Small intestine (tissue), 7 donors: ENCODE measurements at regions not wholly inside any gene's neighbourhood (a gene's known extent, or its start where the extent isn't known, plus 50 kb on each side); places are given as distances from the start of the nearest gene placed in this dataset.

Source experiments
- DNase-seq, 2 donors: peaks; one replicate each; pipeline versions ENCODE4 v3.0.0 to v3.0.0-alpha.2; 2013
- FAIRE-seq: peaks from 2 replicates; lab custom pipeline; 2012; peaks lifted over from hg19 to GRCh38; lab: Jason Lieb, UNC
- H3K27ac ChIP-seq, 3 donors: one replicate each; pipeline ENCODE4 v1.5.1; 2013; ENCODE audit warnings: low read length in 2 of 3, mild to moderate bottlenecking in 2 of 3, control low read depth in 1 of 3, inconsistent platforms in 1 of 3, low read depth in 1 of 3, moderate library complexity in 1 of 3
- H3K27me3 ChIP-seq, 3 donors: one replicate each; pipeline ENCODE4 v1.6.1; 2013; ENCODE audit warnings: low read length in 3 of 3, inconsistent platforms in 1 of 3; ENCODE audit not compliant: control insufficient read depth in 3 of 3, insufficient read depth in 3 of 3
- H3K36me3 ChIP-seq, 3 donors: one replicate each; pipeline ENCODE4 v1.6.1; 2013; ENCODE audit warnings: low read length in 3 of 3, inconsistent platforms in 1 of 3, low read depth in 1 of 3, mild to moderate bottlenecking in 1 of 3, moderate library complexity in 1 of 3; ENCODE audit not compliant: control insufficient read depth in 3 of 3, insufficient read depth in 2 of 3
- H3K4me1 ChIP-seq, 3 donors: one replicate each; pipeline ENCODE4 v1.6.1; 2013; ENCODE audit warnings: low read length in 2 of 3, inconsistent platforms in 1 of 3, low read depth in 1 of 3, mild to moderate bottlenecking in 1 of 3, moderate library complexity in 1 of 3; ENCODE audit not compliant: control insufficient read depth in 3 of 3, insufficient read depth in 2 of 3
- H3K4me3 ChIP-seq, 3 donors: one replicate each; pipeline ENCODE4 v1.5.1; 2013; ENCODE audit warnings: low read length in 3 of 3, control low read depth in 1 of 3, inconsistent platforms in 1 of 3, low read depth in 1 of 3, mild to moderate bottlenecking in 1 of 3, moderate library complexity in 1 of 3
- H3K9me3 ChIP-seq, 2 donors: one replicate each; pipeline ENCODE4 v1.6.1; 2013; ENCODE audit warnings: low read depth in 1 of 2, low read length in 1 of 2; ENCODE audit not compliant: control insufficient read depth in 2 of 2, insufficient read depth in 1 of 2
- WGBS, 3 donors: extraction: QIAGEN DNeasy Blood & Tissue Kit; methylation state at CpG; one replicate each; pipeline ENCODE4 v1.1.7; 2013; 5-methylcytosine and 5-hydroxymethylcytosine counted together
- donor health status: healthy with polysubstance abuse.
- donor health status: control.
- donor health status: control.
- donor health status: Bipolar disorder and iron deficiency.
- donor health status: healthy.

- DNase-seq (no peak), FAIRE-seq (no peak)
- Histone ChIP-seq H3K36me3 (no peaks in the 10 kb centered on the region), H3K4me1 (no peaks in the 10 kb centered on the region), H3K27me3 (peaks cover 0 to 3% (median 0%) of the 10 kb centered on the region in 3 donors), H3K9me3 (no peaks in the 10 kb centered on the region), H3K27ac (no peak overlapping the region), H3K4me3 (no peak overlapping the region)
- 70 to 80% (median 73%) methylated on average over 6 of the region's 6 CpGs for WGBS, 3 donors
Observed at GRCh38 chr1:181987334-181987895, 74.1 kb downstream of the ZNF648 start.

- Histone ChIP-seq H3K36me3 (no peaks in the 10 kb centered on the region), H3K9me3 (no peaks in the 10 kb centered on the region), H3K4me3 (no peak overlapping the region), H3K27me3 (peaks cover 0 to 3% (median 0%) of the 10 kb centered on the region in 3 donors), H3K4me1 (no peaks in the 10 kb centered on the region), H3K27ac (no peak overlapping the region)
- FAIRE-seq (no peak), DNase-seq (peak in 1 of 2 donors; percentile 34)
- WGBS, 3 donors, result 14 to 40% (median 20%) methylated on average over 2 of the region's 2 CpGs
Observed at GRCh38 chr1:181986907-181987305, 74.6 kb downstream of the ZNF648 start.

GRCh38 chr1:181985936-181986906 is 75.3 kb downstream of the ZNF648 start:
- H3K9me3 ChIP-seq, result no peaks in the 10 kb centered on the region
- H3K27ac ChIP-seq, result no peak overlapping the region
- WGBS, 3 donors, result 61 to 69% (median 64%) methylated on average over 6 of the region's 6 CpGs
- H3K27me3 ChIP-seq, result peaks cover 0 to 3% (median 0%) of the 10 kb centered on the region in 3 donors
- no peaks in the 10 kb centered on the region for H3K36me3 ChIP-seq
- no peaks in the 10 kb centered on the region for H3K4me1 ChIP-seq
- no peak for FAIRE-seq
- no peak for DNase-seq
- H3K4me3 ChIP-seq, result no peak overlapping the region

GRCh38 chr1:181985281-181985680 is 76.2 kb downstream of the ZNF648 start:
- peaks cover 0 to 3% (median 0%) of the 10 kb centered on the region in 3 donors for H3K27me3 ChIP-seq
- no peak overlapping the region for H3K4me3 ChIP-seq
- DNase-seq (no peak), FAIRE-seq (no peak)
- H3K4me1 ChIP-seq, result no peaks in the 10 kb centered on the region
- WGBS, 3 donors, result 83 to 94% (median 93%) methylated on average over 3 of the region's 3 CpGs
- H3K36me3 ChIP-seq, result no peaks in the 10 kb centered on the region
- H3K27ac ChIP-seq, result no peak overlapping the region
- H3K9me3 ChIP-seq, result no peaks in the 10 kb centered on the region

DNA sequence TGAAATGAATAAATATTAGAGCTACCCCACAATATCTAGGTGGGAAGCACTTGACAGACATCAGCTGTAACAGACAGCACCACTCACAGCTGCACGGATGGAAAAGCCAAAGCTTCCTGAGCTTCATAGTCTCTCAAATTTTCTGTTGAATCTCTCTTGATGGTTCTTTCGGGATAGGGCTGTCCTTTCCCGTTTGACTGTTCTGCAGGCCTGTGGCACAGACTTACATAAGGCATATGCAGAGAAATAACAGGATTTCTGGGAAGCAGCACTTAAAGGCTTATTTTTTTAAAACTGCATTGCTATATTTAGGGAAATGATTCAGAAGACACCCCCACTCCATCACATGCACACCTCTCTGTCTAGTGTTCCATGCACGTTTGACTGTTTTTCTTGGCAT is 77.5 kb downstream of the ZNF648 start:
- WGBS, 3 donors, result 67 to 79% (median 73%) methylated on average over 4 of the region's 4 CpGs
- FAIRE-seq (no peak), DNase-seq (no peak)
- no peaks in the 10 kb centered on the region for H3K4me1 ChIP-seq
- no peak overlapping the region for H3K27ac ChIP-seq
- no peak overlapping the region for H3K4me3 ChIP-seq
- peaks cover 0 to 3% (median 0%) of the 10 kb centered on the region in 3 donors for H3K27me3 ChIP-seq
- H3K9me3 ChIP-seq, result no peaks in the 10 kb centered on the region
- H3K36me3 ChIP-seq, result no peaks in the 10 kb centered on the region

DNA sequence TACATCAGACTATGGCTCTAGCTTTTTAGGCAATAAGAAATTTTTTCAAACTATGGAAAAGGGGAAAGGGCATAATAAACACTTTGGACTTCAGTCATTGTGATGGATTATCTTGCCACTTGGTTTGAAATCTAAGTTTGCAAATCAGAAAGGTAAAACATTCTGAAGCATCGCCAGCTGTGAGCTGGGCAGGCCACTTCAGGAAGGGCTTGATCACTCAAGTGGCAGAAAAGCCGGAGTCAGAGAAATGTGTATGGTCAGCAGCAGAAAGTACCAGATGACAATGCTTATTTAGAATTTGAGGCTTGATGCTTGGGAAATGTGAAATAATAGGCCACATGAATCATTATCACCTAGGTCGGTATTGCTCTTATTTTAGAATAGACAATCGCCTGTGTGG is 79.7 kb downstream of the ZNF648 start:
- H3K9me3 ChIP-seq, result no peaks in the 10 kb centered on the region
- H3K4me1 ChIP-seq, result no peaks in the 10 kb centered on the region
- no peak overlapping the region for H3K27ac ChIP-seq
- no peaks in the 10 kb centered on the region for H3K36me3 ChIP-seq
- peaks cover 0 to 3% (median 0%) of the 10 kb centered on the region in 3 donors for H3K27me3 ChIP-seq
- H3K4me3 ChIP-seq, result no peak overlapping the region
- FAIRE-seq (no peak), DNase-seq (no peak)
- WGBS, 3 donors, result 85 to 90% (median 86%) methylated on average over 4 of the region's 4 CpGs

DNA sequence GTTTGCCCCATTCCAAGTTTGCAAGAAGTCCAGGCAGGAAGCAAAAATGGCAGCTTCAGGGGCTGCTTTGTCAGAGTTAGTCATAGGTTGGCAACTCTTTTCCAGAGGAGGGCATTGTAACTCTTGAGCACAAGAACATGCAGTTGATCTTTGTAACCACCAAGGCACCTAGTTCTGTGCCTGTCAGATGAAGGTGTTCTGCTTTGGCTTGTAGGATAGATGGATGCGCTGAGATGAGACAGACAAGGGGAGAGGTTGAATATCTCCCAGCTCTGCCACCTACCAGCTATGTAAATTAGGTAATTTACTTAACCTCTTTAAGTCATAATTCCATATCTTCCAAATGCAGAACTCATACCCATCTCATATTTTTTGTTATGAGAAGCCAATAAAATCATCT is 89.3 kb downstream of the ZNF648 start:
- no peaks in the 10 kb centered on the region for H3K27me3 ChIP-seq
- 91 to 98% (median 94%) methylated on average over 1 of the region's 1 CpG for WGBS, 3 donors
- no peaks in the 10 kb centered on the region for H3K4me1 ChIP-seq
- H3K36me3 ChIP-seq, result no peaks in the 10 kb centered on the region
- no peak for FAIRE-seq
- no peak overlapping the region for H3K4me3 ChIP-seq
- no peak overlapping the region for H3K27ac ChIP-seq
- peaks cover 0 to 5% of the 10 kb centered on the region in 2 donors for H3K9me3 ChIP-seq
- DNase-seq, result no peak

- Histone ChIP-seq H3K4me1 (no peaks in the 10 kb centered on the region), H3K36me3 (no peaks in the 10 kb centered on the region), H3K4me3 (no peak overlapping the region), H3K27ac (no peak overlapping the region), H3K9me3 (peaks cover 0 to 5% of the 10 kb centered on the region in 2 donors), H3K27me3 (no peaks in the 10 kb centered on the region)
- DNase-seq, result no peak
- FAIRE-seq, result no peak
Observed at GRCh38 chr1:181971424-181971823, 90.1 kb downstream of the ZNF648 start.
